Mesodermal cell (in vitro differentiated cells): ENCODE measurements at regions not wholly inside any gene's neighbourhood (a gene's known extent, or its start where the extent isn't known, plus 50 kb on each side); places are given as distances from the start of the nearest gene placed in this dataset.

ENCODE experiments used
- H3K27ac ChIP-seq: 2 replicates; pipeline ENCODE4 v1.7.0; 2013; ENCODE audit warnings: mild to moderate bottlenecking, low read depth, low read length, moderate library complexity; ENCODE audit not compliant: severe bottlenecking
- H3K36me3 ChIP-seq: 2 replicates; pipeline ENCODE4 v1.7.1; 2013; ENCODE audit warnings: mild to moderate bottlenecking, low read length, moderate library complexity; ENCODE audit not compliant: control insufficient read depth, insufficient read depth
- H3K4me1 ChIP-seq: one replicate; pipeline ENCODE4 v1.7.1; 2013; ENCODE audit warnings: mild to moderate bottlenecking, low read length; ENCODE audit not compliant: insufficient read depth, control insufficient read depth, poor library complexity, severe bottlenecking
- H3K4me3 ChIP-seq: 2 replicates; pipeline ENCODE4 v1.7.0; 2013; ENCODE audit warnings: low read length, control low read depth, mild to moderate bottlenecking; ENCODE audit not compliant: insufficient read depth, poor library complexity, severe bottlenecking; ENCODE audit errors: extremely low read depth
- H3K9me3 ChIP-seq: 2 replicates; pipeline ENCODE4 v1.7.1; 2013; ENCODE audit warnings: mild to moderate bottlenecking, low read length, moderate library complexity; ENCODE audit not compliant: control insufficient read depth
- WGBS, 2 experiments: methylation state at CpG; one replicate each; pipeline ENCODE4 v1.1.5; 2013; ENCODE audit warnings: missing lambda C conversion rate in 2 of 2; ENCODE audit not compliant: insufficient coverage in 2 of 2; 5-methylcytosine and 5-hydroxymethylcytosine counted together

DNA sequence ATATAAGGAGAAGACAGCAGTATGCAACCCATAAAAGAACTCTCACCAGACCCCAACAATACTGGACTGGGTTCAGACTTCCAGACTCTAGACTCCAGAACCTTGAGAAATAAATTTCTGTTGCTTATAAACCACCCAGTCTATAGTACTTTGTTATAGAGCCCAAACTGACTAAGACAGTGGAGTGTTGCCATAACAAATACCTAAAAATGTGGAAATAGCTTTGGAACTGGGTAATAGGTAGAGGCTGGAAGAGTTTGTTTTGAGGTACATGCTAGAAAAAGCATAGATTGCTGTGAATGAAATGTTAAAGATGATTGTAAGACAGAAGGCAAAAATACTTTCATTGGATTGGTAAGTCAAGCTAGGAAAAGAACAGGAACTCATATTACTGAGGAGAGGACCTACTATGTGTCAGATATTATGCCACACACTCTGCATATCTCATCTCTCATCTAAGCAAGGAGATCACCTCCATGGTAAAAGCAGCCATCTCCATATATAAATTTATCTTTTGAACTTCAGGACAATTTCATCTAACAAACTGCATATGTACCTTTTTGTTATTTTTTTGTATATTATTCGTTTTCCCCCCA, 67.4 kb upstream of the FNDC3B start:
- no peak overlapping the region for H3K4me3 ChIP-seq
- WGBS, 2 experiments: no CpG with 5 or more reads among the region's 1 CpG
- H3K9me3 ChIP-seq: peaks cover 5% of the 10 kb centered on the region
- H3K4me1 ChIP-seq: peaks cover 27% of the 10 kb centered on the region
- no peaks in the 10 kb centered on the region for H3K36me3 ChIP-seq
- no peak overlapping the region for H3K27ac ChIP-seq

- Histone ChIP-seq H3K27ac (no peak overlapping the region), H3K4me3 (no peak overlapping the region), H3K4me1 (peaks cover 22% of the 10 kb centered on the region), H3K9me3 (peaks cover 5% of the 10 kb centered on the region), H3K36me3 (no peaks in the 10 kb centered on the region)
- 100% methylated on average over 1 of the region's 2 CpGs for WGBS, 2 experiments
Observed at GRCh38 chr3:171972871-171973348, 66.5 kb upstream of the FNDC3B start.

GRCh38 chr3:171974986-171975837, 64.2 kb upstream of the FNDC3B start:
- H3K9me3 ChIP-seq: no peaks in the 10 kb centered on the region
- peaks cover 23% of the 10 kb centered on the region for H3K4me1 ChIP-seq
- no peak overlapping the region for H3K4me3 ChIP-seq
- H3K36me3 ChIP-seq: no peaks in the 10 kb centered on the region
- peak overlapping the region; percentile 26 for H3K27ac ChIP-seq
- 78 to 86% methylated on average over 10 of the region's 10 CpGs for WGBS, 2 experiments

- H3K36me3 ChIP-seq: no peaks in the 10 kb centered on the region
- H3K9me3 ChIP-seq: no peaks in the 10 kb centered on the region
- 100% methylated on average over 1 to 2 of the region's 3 CpGs for WGBS, 2 experiments
- no peak overlapping the region for H3K4me3 ChIP-seq
- H3K27ac ChIP-seq: no peak overlapping the region
- H3K4me1 ChIP-seq: peaks cover 18% of the 10 kb centered on the region
Observed at GRCh38 chr3:171976526-171976925, 62.9 kb upstream of the FNDC3B start.

GRCh38 chr3:171977441-171977840, 61.9 kb upstream of the FNDC3B start:
- Histone ChIP-seq H3K9me3 (no peaks in the 10 kb centered on the region), H3K36me3 (no peaks in the 10 kb centered on the region), H3K27ac (no peak overlapping the region), H3K4me1 (peaks cover 18% of the 10 kb centered on the region), H3K4me3 (no peak overlapping the region)
- WGBS, 2 experiments: 82 to 87% methylated on average over 7 of the region's 7 CpGs

- Histone ChIP-seq H3K4me3 (no peak overlapping the region), H3K4me1 (peaks cover 18% of the 10 kb centered on the region), H3K27ac (no peak overlapping the region), H3K9me3 (no peaks in the 10 kb centered on the region), H3K36me3 (no peaks in the 10 kb centered on the region)
- WGBS, 2 experiments: 100% methylated on average over 1 of the region's 2 CpGs
Observed at GRCh38 chr3:171977860-171978259, 61.5 kb upstream of the FNDC3B start.

DNA sequence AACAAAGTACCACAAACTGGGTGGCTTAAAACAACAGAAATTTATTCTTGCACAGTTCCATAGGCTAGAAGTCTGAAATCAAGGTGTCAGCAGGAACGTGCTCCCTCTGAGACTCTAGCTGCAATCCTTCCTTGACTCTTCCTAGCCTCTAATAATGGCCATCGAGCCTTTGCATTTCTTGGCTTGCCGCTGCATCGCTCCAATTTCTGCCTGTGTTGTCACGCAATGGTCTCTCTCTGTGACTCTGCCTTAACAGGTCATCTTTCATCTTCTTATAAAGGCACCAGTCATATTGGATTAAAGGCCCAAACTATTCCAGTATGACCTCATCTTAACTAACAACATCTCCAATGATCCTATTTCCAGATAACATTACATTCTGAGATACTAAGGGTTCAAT, 61.0 kb upstream of the FNDC3B start:
- WGBS, 2 experiments: 93 to 96% methylated on average over 5 of the region's 5 CpGs
- Histone ChIP-seq H3K4me1 (peaks cover 18% of the 10 kb centered on the region), H3K9me3 (no peaks in the 10 kb centered on the region), H3K36me3 (no peaks in the 10 kb centered on the region), H3K4me3 (no peak overlapping the region), H3K27ac (no peak overlapping the region)

DNA sequence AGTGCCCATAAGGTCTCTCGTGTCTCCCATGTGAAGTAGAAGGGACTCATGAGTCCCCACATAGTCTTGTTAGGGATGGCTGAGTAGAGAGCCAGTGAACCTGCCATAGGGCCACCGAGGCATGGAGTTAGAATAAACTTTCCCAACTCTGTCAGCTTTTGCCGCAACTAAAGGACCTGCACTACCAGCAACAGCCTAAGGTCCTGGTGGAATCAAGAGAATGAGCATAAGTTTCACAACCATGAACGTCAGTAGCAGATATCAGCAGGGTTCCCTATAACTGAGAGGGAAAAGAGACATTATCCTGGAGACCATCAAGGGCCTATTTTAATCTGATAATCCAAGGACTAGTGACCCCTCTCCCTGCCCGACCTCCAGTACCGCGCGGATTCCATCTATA, 60.3 kb upstream of the FNDC3B start:
- 100% methylated on average over 4 to 6 of the region's 8 CpGs for WGBS, 2 experiments
- peaks cover 18% of the 10 kb centered on the region for H3K4me1 ChIP-seq
- H3K9me3 ChIP-seq: no peaks in the 10 kb centered on the region
- no peak overlapping the region for H3K27ac ChIP-seq
- H3K36me3 ChIP-seq: no peaks in the 10 kb centered on the region
- H3K4me3 ChIP-seq: no peak overlapping the region

GRCh38 chr3:171980578-171981270, 58.7 kb upstream of the FNDC3B start:
- peaks cover 10% of the 10 kb centered on the region for H3K4me1 ChIP-seq
- H3K36me3 ChIP-seq: no peaks in the 10 kb centered on the region
- no peak overlapping the region for H3K27ac ChIP-seq
- no peaks in the 10 kb centered on the region for H3K9me3 ChIP-seq
- no peak overlapping the region for H3K4me3 ChIP-seq
- WGBS, 2 experiments: 100% methylated on average over 1 of the region's 2 CpGs; no CpG with 5 or more reads in 1 of the 2 experiments

GRCh38 chr3:171981271-171981605, 58.1 kb upstream of the FNDC3B start:
- no CpG with 5 or more reads among the region's 1 CpG for WGBS, 2 experiments
- Histone ChIP-seq H3K27ac (no peak overlapping the region), H3K9me3 (no peaks in the 10 kb centered on the region), H3K4me1 (peaks cover 5% of the 10 kb centered on the region), H3K36me3 (no peaks in the 10 kb centered on the region), H3K4me3 (no peak overlapping the region)
